Neural cell (in vitro differentiated cells): ENCODE measurements at regions not wholly inside any gene's neighbourhood (a gene's known extent, or its start where the extent isn't known, plus 50 kb on each side); places are given as distances from the start of the nearest gene placed in this dataset.

Experiments
- H2AFZ ChIP-seq: fragments of 200-600, 300-800 bp; sonication (generic), shearing (Covaris generic); 2 replicates; pipeline ENCODE4 v1.6.0; 2014; ENCODE audit warnings: low read depth, mild to moderate bottlenecking, antibody characterized with exemption, low read length, moderate library complexity
- H3F3A ChIP-seq: fragments of 200-600 bp; shearing (Covaris generic); 2 replicates; pipeline ENCODE4 v1.6.1; 2016; ENCODE audit warnings: mild to moderate bottlenecking, moderate library complexity, mixed read lengths, antibody characterized with exemption, low read length; ENCODE audit not compliant: insufficient read depth, poor library complexity, severe bottlenecking
- H3K27ac ChIP-seq: fragments of 200-600, 300-800 bp; sonication (generic), shearing (Covaris generic); 2 replicates; pipeline ENCODE4 v1.5.1; 2014; ENCODE audit warnings: mild to moderate bottlenecking, low read length, moderate library complexity
- H3K27me3 ChIP-seq: fragments of 300-800, 200-600 bp; sonication (generic), shearing (Covaris generic); 2 replicates; pipeline ENCODE4 v1.6.0; 2014; ENCODE audit warnings: mild to moderate bottlenecking, low read depth, low read length, moderate library complexity; ENCODE audit not compliant: insufficient read depth
- H3K36me3 ChIP-seq: fragments of 300-800, 200-600 bp; sonication (generic), shearing (Covaris generic); 2 replicates; pipeline ENCODE4 v1.5.1; 2014; ENCODE audit warnings: mild to moderate bottlenecking, antibody characterized with exemption, low read length, moderate library complexity; ENCODE audit not compliant: insufficient read depth
- H3K4me2 ChIP-seq: fragments of 300-800, 200-600 bp; sonication (generic), shearing (Covaris generic); 2 replicates; pipeline ENCODE4 v1.6.0; 2014; ENCODE audit warnings: mild to moderate bottlenecking, low read length
- H3K4me3 ChIP-seq: fragments of 300-800, 200-600 bp; sonication (generic), shearing (Covaris generic); 2 replicates; pipeline ENCODE4 v1.5.1; 2014; ENCODE audit warnings: mild to moderate bottlenecking, low read length, moderate library complexity
- H3K79me2 ChIP-seq: fragments of 200-600 bp; shearing (Covaris generic); replicated peaks from 2 replicates; pipeline ENCODE4 v1.6.0; 2014; ENCODE audit warnings: mild to moderate bottlenecking, low read length, moderate library complexity; ENCODE audit not compliant: insufficient read depth
- H3K9ac ChIP-seq: fragments of 300-800, 200-600 bp; sonication (generic), shearing (Covaris generic); 2 replicates; pipeline ENCODE4 v1.6.1; 2016; ENCODE audit warnings: mild to moderate bottlenecking, low read length, mixed read lengths
- H3K9me2 ChIP-seq: fragments of 200-600 bp; shearing (Covaris generic); 2 replicates; pipeline ENCODE4 v1.6.1; 2016; ENCODE audit warnings: mild to moderate bottlenecking, low read length, mixed read lengths; ENCODE audit not compliant: insufficient read depth
- H3K9me3 ChIP-seq: fragments of 200-600, 300-800 bp; sonication (generic), shearing (Covaris generic); 2 replicates; pipeline ENCODE4 v1.6.1; 2016; ENCODE audit warnings: mild to moderate bottlenecking, mixed run types, low read length, moderate library complexity, mixed read lengths
- H4K20me1 ChIP-seq: fragments of 200-600 bp; shearing (Covaris generic); 2 replicates; pipeline ENCODE4 v1.6.1; 2016; ENCODE audit warnings: mild to moderate bottlenecking, mixed run types; ENCODE audit not compliant: insufficient read depth
- EP300 ChIP-seq: fragments of 450-650 bp; conservative IDR thresholded peaks from 2 replicates; pipeline ENCODE4 v1.6.1; 2014; ENCODE audit warnings: antibody characterized with exemption, mild to moderate bottlenecking, moderate library complexity; ENCODE audit not compliant: poor library complexity, severe bottlenecking
- EZH2 ChIP-seq: fragments of 200-600, 300-800 bp; shearing (Covaris generic), sonication (generic); IDR thresholded peaks from 2 replicates; pipeline ENCODE4 v1.6.1; 2014; ENCODE audit warnings: antibody characterized with exemption, low read length, borderline replicate concordance, mild to moderate bottlenecking; ENCODE audit not compliant: insufficient read depth, poor library complexity, severe bottlenecking
- MXI1 ChIP-seq: fragments of 450-650 bp; conservative IDR thresholded peaks from 2 replicates; pipeline ENCODE4 v1.6.1; 2014; ENCODE audit warnings: antibody characterized with exemption, mild to moderate bottlenecking; ENCODE audit not compliant: poor library complexity, severe bottlenecking
- POLR2AphosphoS5 ChIP-seq: IDR thresholded peaks from 2 replicates; pipeline ENCODE4 v1.6.1; 2012
- RAD21 ChIP-seq: fragments of 450-650 bp; conservative IDR thresholded peaks from 2 replicates; pipeline ENCODE4 v1.6.1; 2014; ENCODE audit warnings: antibody characterized with exemption, mild to moderate bottlenecking, moderate library complexity
- SMC3 ChIP-seq: fragments of 450-650 bp; conservative IDR thresholded peaks from 2 replicates; pipeline ENCODE4 v1.6.1; 2014; ENCODE audit warnings: antibody characterized with exemption, mild to moderate bottlenecking, moderate library complexity; ENCODE audit not compliant: poor library complexity
- TAF1 ChIP-seq: IDR thresholded peaks from 2 replicates; pipeline ENCODE4 v1.6.1; 2012; ENCODE audit warnings: low read depth
- TF ChIP-seq, protein P1 (sequence below): fragments of 450-650 bp; IDR thresholded peaks from 2 replicates; pipeline ENCODE4 v1.5.1; 2014; ENCODE audit warnings: antibody characterized with exemption, mild to moderate bottlenecking, moderate library complexity; ENCODE audit not compliant: poor library complexity, severe bottlenecking
- TF ChIP-seq, protein P2 (sequence below): IDR thresholded peaks from 2 replicates; pipeline ENCODE4 v1.6.1; 2012; ENCODE audit warnings: borderline replicate concordance

GRCh38 chr6:20263059-20263458 lies 50.8 kb upstream of the MBOAT1 start:
- H3K79me2 ChIP-seq, result no peaks in the 10 kb centered on the region
- no peak overlapping the region for H3K4me3 ChIP-seq
- no peak for TF ChIP-seq TAF1
- no peak for TF ChIP-seq EP300
- no peak for TF ChIP-seq POLR2AphosphoS5
- TF ChIP-seq, protein P1, sequence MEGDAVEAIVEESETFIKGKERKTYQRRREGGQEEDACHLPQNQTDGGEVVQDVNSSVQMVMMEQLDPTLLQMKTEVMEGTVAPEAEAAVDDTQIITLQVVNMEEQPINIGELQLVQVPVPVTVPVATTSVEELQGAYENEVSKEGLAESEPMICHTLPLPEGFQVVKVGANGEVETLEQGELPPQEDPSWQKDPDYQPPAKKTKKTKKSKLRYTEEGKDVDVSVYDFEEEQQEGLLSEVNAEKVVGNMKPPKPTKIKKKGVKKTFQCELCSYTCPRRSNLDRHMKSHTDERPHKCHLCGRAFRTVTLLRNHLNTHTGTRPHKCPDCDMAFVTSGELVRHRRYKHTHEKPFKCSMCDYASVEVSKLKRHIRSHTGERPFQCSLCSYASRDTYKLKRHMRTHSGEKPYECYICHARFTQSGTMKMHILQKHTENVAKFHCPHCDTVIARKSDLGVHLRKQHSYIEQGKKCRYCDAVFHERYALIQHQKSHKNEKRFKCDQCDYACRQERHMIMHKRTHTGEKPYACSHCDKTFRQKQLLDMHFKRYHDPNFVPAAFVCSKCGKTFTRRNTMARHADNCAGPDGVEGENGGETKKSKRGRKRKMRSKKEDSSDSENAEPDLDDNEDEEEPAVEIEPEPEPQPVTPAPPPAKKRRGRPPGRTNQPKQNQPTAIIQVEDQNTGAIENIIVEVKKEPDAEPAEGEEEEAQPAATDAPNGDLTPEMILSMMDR, result no peak
- no peak for TF ChIP-seq EZH2
- TF ChIP-seq, protein P2, sequence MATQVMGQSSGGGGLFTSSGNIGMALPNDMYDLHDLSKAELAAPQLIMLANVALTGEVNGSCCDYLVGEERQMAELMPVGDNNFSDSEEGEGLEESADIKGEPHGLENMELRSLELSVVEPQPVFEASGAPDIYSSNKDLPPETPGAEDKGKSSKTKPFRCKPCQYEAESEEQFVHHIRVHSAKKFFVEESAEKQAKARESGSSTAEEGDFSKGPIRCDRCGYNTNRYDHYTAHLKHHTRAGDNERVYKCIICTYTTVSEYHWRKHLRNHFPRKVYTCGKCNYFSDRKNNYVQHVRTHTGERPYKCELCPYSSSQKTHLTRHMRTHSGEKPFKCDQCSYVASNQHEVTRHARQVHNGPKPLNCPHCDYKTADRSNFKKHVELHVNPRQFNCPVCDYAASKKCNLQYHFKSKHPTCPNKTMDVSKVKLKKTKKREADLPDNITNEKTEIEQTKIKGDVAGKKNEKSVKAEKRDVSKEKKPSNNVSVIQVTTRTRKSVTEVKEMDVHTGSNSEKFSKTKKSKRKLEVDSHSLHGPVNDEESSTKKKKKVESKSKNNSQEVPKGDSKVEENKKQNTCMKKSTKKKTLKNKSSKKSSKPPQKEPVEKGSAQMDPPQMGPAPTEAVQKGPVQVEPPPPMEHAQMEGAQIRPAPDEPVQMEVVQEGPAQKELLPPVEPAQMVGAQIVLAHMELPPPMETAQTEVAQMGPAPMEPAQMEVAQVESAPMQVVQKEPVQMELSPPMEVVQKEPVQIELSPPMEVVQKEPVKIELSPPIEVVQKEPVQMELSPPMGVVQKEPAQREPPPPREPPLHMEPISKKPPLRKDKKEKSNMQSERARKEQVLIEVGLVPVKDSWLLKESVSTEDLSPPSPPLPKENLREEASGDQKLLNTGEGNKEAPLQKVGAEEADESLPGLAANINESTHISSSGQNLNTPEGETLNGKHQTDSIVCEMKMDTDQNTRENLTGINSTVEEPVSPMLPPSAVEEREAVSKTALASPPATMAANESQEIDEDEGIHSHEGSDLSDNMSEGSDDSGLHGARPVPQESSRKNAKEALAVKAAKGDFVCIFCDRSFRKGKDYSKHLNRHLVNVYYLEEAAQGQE, result no peak
- TF ChIP-seq SMC3, result no peak
- no peak for TF ChIP-seq RAD21
- TF ChIP-seq MXI1, result no peak
- H3K27ac ChIP-seq, result no peak overlapping the region
- no peaks in the 10 kb centered on the region for H3K9me2 ChIP-seq
- H2AFZ ChIP-seq, result no peak overlapping the region
- H3K9ac ChIP-seq, result no peak overlapping the region
- no peak overlapping the region for H3K4me2 ChIP-seq
- H3F3A ChIP-seq, result no peaks in the 10 kb centered on the region
- H3K9me3 ChIP-seq, result no peaks in the 10 kb centered on the region
- H4K20me1 ChIP-seq, result no peaks in the 10 kb centered on the region
- no peaks in the 10 kb centered on the region for H3K27me3 ChIP-seq
- H3K36me3 ChIP-seq, result no peaks in the 10 kb centered on the region

GRCh38 chr6:20265842-20266241 lies 53.6 kb upstream of the MBOAT1 start:
- TF ChIP-seq EP300 (no peak), MXI1 (no peak), EZH2 (no peak), SMC3 (no peak), POLR2AphosphoS5 (no peak), RAD21 (no peak), TAF1 (no peak)
- TF ChIP-seq, protein P1, result no peak
- TF ChIP-seq, protein P2, result no peak
- no peaks in the 10 kb centered on the region for H3K79me2 ChIP-seq
- H3K27me3 ChIP-seq, result no peaks in the 10 kb centered on the region
- H3K9me2 ChIP-seq, result no peaks in the 10 kb centered on the region
- H2AFZ ChIP-seq, result no peak overlapping the region
- no peaks in the 10 kb centered on the region for H4K20me1 ChIP-seq
- H3K4me3 ChIP-seq, result no peak overlapping the region
- H3K9me3 ChIP-seq, result no peaks in the 10 kb centered on the region
- no peaks in the 10 kb centered on the region for H3F3A ChIP-seq
- H3K9ac ChIP-seq, result no peak overlapping the region
- H3K36me3 ChIP-seq, result no peaks in the 10 kb centered on the region
- H3K4me2 ChIP-seq, result no peak overlapping the region
- no peak overlapping the region for H3K27ac ChIP-seq
